Colonic mucosa (tissue), 4 donors: ENCODE measurements at regions not wholly inside any gene's neighbourhood (a gene's known extent, or its start where the extent isn't known, plus 50 kb on each side); places are given as distances from the start of the nearest gene placed in this dataset.

ENCODE experiments used
- DNase-seq: peaks from one replicate; pipeline ENCODE4 v3.0.0-alpha.2; 2020
- H3K27ac ChIP-seq: fragments of 200-600 bp; one replicate; pipeline ENCODE4 v1.8.0; 2021
- H3K27me3 ChIP-seq: fragments of 200-600 bp; one replicate; pipeline ENCODE4 v1.8.0; 2021
- H3K36me3 ChIP-seq: fragments of 200-600 bp; one replicate; pipeline ENCODE4 v1.8.0; 2021
- H3K4me1 ChIP-seq: fragments of 200-600 bp; one replicate; pipeline ENCODE4 v1.8.0; 2021; ENCODE audit warnings: mild to moderate bottlenecking
- H3K4me3 ChIP-seq: fragments of 200-600 bp; one replicate; pipeline ENCODE4 v1.8.0; 2021
- H3K9ac ChIP-seq, 2 donors: one replicate each; pipeline ENCODE4 v1.7.0; 2013; ENCODE audit warnings: control low read depth in 2 of 2, low read depth in 2 of 2, low read length in 2 of 2
- H3K9me3 ChIP-seq: fragments of 200-600 bp; one replicate; pipeline ENCODE4 v1.8.0; 2021
- CTCF ChIP-seq: fragments of 200-600 bp; IDR thresholded peaks from one replicate; pipeline ENCODE4 v1.8.0; 2022; ENCODE audit warnings: antibody characterized with exemption, mild to moderate bottlenecking
- intact Hi-C: fragments of 100-400 bp; cut with DNase I; formaldehyde crosslinking; loops from one replicate; pipeline ENCODE4 v1.14.1; 2022
- donor health status: healthy.
- donor health status: DM: no; HTN: no; CAD: no.
- donor health status: DM: no; HTN: no; CAD: no.

DNA sequence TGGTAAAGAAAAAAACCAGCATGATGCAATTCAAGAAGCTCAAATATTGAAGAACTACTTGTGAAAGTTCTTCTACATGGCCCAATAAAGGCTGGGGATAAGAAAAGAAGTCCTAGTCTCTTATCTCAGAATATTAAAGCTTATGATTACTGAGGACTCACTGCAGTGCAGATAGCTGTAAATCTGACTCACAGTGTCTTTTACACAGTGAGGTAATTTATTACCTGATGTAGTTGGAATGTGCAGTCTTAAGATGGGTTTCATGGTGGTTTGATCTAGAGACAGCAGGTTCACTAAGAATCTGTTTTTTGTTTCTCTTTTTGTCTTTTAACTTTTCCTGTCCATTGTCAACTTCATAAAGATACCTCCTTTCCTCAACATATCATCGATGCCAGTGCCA, 484.0 kb upstream of the MAP2 start:
- DNase-seq: no peak
- Histone ChIP-seq H3K9ac (no peak overlapping the region), H3K27me3 (no peaks in the 10 kb centered on the region), H3K27ac (no peak overlapping the region), H3K4me1 (no peaks in the 10 kb centered on the region), H3K9me3 (no peaks in the 10 kb centered on the region), H3K36me3 (no peaks in the 10 kb centered on the region), H3K4me3 (no peak overlapping the region)
- intact Hi-C loops: no loop called here
- TF ChIP-seq CTCF: no peak

DNA sequence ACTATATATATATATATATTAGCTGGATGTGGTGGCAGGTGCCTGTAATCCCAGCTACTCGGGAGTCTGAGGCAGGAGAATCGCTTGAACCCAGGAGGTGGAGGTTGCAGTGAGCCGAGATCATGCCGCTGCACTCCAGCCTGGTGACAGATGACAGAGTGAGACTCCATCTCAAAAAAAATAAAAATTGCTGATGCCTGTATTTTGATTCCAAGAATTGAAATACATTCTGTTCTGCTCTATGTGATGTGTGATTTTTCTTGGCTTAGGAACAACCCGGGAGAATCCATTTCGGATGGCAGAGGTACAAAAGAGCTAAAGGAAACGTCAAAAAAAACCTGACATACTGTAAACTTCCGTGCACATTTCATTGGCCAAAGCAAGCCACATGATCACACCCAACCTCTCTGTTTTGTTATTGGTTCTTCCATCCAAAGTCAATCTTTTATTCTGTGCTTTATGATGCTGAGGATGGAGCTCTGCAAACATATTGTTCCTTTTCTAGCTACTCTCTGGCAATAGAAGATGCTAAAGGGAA, 478.1 kb upstream of the MAP2 start:
- intact Hi-C loops: no loop called here
- Histone ChIP-seq H3K36me3 (no peaks in the 10 kb centered on the region), H3K27ac (no peak overlapping the region), H3K4me1 (no peaks in the 10 kb centered on the region), H3K9me3 (no peaks in the 10 kb centered on the region), H3K27me3 (no peaks in the 10 kb centered on the region), H3K9ac (no peak overlapping the region), H3K4me3 (no peak overlapping the region)
- TF ChIP-seq CTCF: no peak
- DNase-seq: no peak

GRCh38 chr2:208948073-208948472, 475.8 kb upstream of the MAP2 start:
- intact Hi-C loops: no loop called here
- no peaks in the 10 kb centered on the region for H3K27me3 ChIP-seq
- no peak overlapping the region for H3K27ac ChIP-seq
- H3K9me3 ChIP-seq: no peaks in the 10 kb centered on the region
- DNase-seq: no peak
- H3K36me3 ChIP-seq: no peaks in the 10 kb centered on the region
- no peaks in the 10 kb centered on the region for H3K4me1 ChIP-seq
- no peak overlapping the region for H3K9ac ChIP-seq
- no peak for TF ChIP-seq CTCF
- H3K4me3 ChIP-seq: no peak overlapping the region

DNA sequence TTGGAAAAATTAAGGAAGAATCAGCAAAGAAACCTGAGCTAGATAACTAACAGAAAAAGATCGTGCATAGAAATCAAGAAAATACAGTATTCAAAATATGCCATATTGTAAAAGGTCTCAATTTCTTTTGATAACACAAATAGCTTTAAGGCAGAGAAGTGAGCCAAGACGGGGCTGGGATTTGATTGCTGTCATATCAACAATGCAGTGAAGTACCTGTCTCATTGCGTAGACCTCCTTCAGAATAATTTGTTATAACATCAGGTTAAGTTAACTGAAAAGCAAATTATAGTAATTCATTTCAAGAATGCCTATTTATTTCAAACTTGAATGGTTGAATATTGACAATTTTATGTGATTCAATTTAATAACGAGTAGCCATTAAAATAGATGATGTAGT, 453.8 kb upstream of the MAP2 start:
- intact Hi-C loops: no loop called here
- Histone ChIP-seq H3K4me1 (no peaks in the 10 kb centered on the region), H3K4me3 (no peak overlapping the region), H3K27ac (no peak overlapping the region), H3K9ac (no peak overlapping the region), H3K9me3 (no peaks in the 10 kb centered on the region), H3K36me3 (no peaks in the 10 kb centered on the region), H3K27me3 (no peaks in the 10 kb centered on the region)
- DNase-seq: no peak
- TF ChIP-seq CTCF: no peak

DNA sequence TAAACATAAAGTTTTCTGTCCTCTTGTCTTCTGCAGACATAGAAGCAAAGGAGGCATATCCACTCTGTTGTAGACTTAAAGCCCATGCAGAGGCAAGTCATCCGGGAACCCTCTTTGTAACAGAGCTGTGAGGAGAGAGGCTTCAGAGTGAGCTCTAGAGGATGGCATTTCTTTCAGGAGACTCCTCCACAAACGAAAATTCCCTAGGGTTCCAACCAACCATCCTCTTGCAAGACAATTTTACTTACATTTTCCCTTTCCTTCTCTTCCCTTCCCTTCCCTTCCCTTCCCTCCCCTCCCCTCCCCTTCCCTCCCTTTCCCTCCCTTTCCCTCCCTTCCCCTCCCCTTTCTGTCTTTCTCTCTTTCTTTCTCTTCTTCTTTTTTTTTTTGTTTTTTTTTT, 446.3 kb upstream of the MAP2 start:
- intact Hi-C loops: no loop called here
- Histone ChIP-seq H3K9ac (no peak overlapping the region), H3K36me3 (no peaks in the 10 kb centered on the region), H3K9me3 (no peaks in the 10 kb centered on the region), H3K4me3 (no peak overlapping the region), H3K27me3 (no peaks in the 10 kb centered on the region), H3K27ac (no peak overlapping the region), H3K4me1 (no peaks in the 10 kb centered on the region)
- DNase-seq: no peak
- TF ChIP-seq CTCF: no peak

DNA sequence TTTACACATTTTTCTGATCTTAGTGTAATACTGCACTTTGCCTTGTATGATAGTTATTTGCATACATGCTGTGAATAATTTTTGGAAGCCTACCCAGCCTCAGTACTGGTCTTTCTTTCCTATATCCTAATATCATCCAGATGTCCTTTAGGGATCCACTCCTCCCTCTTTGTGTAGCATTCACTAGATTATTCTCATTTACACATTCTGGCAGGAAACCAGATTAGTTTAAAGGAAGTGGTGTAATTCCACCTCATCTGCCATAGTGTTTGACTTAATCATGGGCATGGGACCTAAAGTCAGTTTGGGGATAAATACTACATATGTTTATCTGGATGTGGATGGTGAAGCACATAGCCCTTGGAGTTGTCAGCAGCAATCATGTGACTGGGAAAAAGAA, 444.9 kb upstream of the MAP2 start:
- Histone ChIP-seq H3K27me3 (no peaks in the 10 kb centered on the region), H3K4me3 (no peak overlapping the region), H3K36me3 (no peaks in the 10 kb centered on the region), H3K4me1 (no peaks in the 10 kb centered on the region), H3K9me3 (no peaks in the 10 kb centered on the region), H3K27ac (no peak overlapping the region), H3K9ac (no peak overlapping the region)
- intact Hi-C loops: no loop called here
- no peak for DNase-seq
- no peak for TF ChIP-seq CTCF
